ENCODE measurements at regions not wholly inside any gene's neighbourhood (a gene's known extent, or its start where the extent isn't known, plus 50 kb on each side); places are given as distances from the start of the nearest gene placed in this dataset.

DNA sequence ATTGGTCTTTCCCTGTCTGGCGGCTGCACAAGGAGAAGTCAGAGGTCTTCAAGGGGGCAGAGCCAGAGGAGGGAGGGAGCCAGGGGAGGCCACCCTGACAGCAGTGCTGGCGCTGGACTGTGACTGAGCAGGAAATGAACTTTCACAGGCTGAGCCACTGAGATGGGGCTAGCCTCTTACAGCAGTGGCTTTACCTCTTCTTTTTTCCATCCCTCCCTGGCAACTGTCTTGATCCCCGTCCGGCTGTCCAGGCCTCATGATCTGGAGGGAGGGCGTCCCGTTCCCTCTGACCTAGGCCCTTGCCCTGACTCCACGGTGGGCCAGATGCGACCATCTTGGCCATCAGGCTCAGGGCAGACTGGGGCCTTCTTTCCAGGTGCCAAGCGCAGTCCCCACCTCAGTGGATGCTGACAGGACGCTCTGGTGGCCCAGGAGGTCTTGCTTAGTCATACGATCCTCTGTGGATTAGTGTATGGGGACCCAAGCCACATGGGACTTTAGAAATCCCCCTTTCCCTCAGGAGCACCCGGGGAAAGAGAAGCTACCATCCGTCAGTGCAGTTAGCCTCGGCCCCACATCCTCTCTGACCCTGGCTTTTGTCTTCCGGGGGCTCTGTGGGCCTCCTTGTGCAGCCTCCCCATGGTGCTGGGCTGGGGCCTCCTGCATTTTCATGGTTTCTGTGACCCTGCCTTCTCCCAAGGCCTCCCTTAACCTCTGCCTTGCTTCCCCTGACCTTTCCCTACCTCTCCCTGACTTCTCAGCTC is 57.4 kb upstream of the CCDC167 start:
- no peak for DNase-seq (ENCODE audit: low read depth)

- DNase-seq (ENCODE audit: low read depth), result no peak
These were observed 55.5 kb upstream of the CCDC167 start for GRCh38 chr6:37555040-37555781.

DNA sequence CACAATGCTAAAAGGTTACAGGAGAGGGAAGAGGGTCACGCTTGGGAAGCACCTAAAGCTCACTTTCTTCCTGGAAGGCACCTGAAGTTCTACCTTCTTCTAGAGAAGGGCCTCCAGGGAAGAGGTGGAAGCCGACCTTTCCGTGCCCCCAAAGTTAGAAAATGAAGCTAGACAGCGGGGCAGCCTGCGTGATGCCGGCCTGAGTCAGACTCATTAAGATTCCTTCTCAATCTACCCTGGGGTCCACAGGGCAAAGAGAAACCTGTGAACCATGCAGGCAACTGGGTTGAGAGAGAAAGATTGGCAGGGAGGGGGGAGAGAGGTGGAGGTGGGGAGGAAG is 54.8 kb upstream of the CCDC167 start:
- no peak for DNase-seq (ENCODE audit: low read depth)

GRCh38 chr6:37552267-37552666 is 52.6 kb upstream of the CCDC167 start:
- no peak for DNase-seq (ENCODE audit: low read depth)

DNA sequence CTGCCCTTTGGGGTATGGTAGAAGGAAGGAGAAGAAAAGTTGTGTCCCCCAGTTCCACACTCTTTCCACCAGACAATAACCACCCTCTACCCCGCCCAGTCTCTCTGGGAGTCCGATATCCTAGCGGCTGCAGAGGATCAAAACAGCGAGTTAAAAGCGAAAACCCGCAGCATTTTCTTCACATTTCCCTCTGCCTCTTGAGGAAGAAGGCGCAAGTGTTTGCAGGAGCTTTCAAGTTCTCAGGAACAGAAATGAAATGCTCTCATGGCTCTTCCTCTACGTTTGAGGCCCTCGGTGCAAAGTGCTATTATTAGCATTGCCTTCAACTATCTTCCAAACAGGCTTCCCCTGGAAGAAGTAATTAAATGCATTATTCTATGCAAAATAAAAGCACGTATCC is 52.2 kb upstream of the CCDC167 start:
- no peak for DNase-seq (ENCODE audit: low read depth)

GRCh38 chr6:37551446-37551845 is 51.8 kb upstream of the CCDC167 start:
- no peak for DNase-seq (ENCODE audit: low read depth)

GRCh38 chr6:37551002-37551401 is 51.3 kb upstream of the CCDC167 start:
- DNase-seq (ENCODE audit: low read depth), result no peak

DNA sequence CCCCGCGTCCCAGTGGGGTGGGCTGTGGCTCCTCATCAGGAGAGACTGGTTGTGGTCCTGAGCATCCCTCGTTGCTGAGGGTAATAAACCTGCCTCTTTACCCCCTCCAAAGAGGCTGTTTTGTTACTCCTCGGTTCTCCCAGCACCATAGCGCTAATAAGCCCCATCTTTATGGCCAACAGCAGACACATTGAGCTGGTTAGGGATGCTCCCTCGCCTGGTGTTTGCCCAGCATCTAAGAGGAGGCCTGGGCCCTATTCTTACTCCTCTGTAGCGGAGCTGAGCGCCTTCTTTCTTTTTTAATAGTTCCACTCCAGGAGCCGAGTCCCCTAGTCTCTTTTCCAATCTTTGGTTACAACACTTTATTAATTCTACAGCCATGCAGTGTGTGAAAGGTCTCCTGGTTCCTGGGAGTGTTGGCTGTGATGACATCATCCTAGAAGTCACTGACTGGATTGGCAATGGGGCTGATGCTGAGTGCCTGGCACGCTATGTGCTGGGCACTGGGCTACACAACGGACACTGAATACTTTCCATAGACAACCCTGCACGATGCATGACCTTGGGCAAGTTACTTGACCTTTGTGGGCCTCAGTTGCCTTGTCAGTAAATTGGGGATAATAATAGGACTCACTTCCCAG is 50.6 kb upstream of the CCDC167 start:
- no peak for DNase-seq (ENCODE audit: low read depth)

GRCh38 chr6:37549558-37549957 is 49.9 kb upstream of the CCDC167 start:
- no peak for DNase-seq (ENCODE audit: low read depth)

All from non-pigmented ciliary epithelial cell (primary cell).